Progenitor cell of endocrine pancreas (in vitro differentiated cells): ENCODE measurements at regions not wholly inside any gene's neighbourhood (a gene's known extent, or its start where the extent isn't known, plus 50 kb on each side); places are given as distances from the start of the nearest gene placed in this dataset.

Experiments used
- DNase-seq: peaks from one replicate; pipeline ENCODE4 v3.0.0; 2021; ENCODE audit warnings: low spot score; ENCODE audit not compliant: unreplicated experiment
- H3K27ac Mint-ChIP-seq: 2 replicates; pipeline ENCODE4 v1.8.0; 2021; ENCODE audit warnings: mild to moderate bottlenecking, moderate library complexity, mixed read lengths
- H3K27me3 Mint-ChIP-seq: 2 replicates; pipeline ENCODE4 v1.8.0; 2021; ENCODE audit warnings: mixed read lengths
- H3K36me3 Mint-ChIP-seq: 2 replicates; pipeline ENCODE4 v1.8.0; 2022; ENCODE audit warnings: mixed read lengths; ENCODE audit not compliant: insufficient read depth
- H3K4me1 Mint-ChIP-seq: 2 replicates; pipeline ENCODE4 v1.8.0; 2021; ENCODE audit warnings: low read depth, mixed read lengths
- H3K4me3 Mint-ChIP-seq: 2 replicates; pipeline ENCODE4 v1.8.0; 2021; ENCODE audit warnings: low read depth, mild to moderate bottlenecking, moderate library complexity, mixed read lengths
- H3K9me3 Mint-ChIP-seq: 2 replicates; pipeline ENCODE4 v1.8.0; 2021; ENCODE audit warnings: low read depth, mixed read lengths
- CTCF ChIP-seq: fragments of 200-600 bp; sonication (generic); IDR thresholded peaks from one replicate; pipeline ENCODE4 v1.5.0; 2021; ENCODE audit warnings: antibody characterized with exemption, mild to moderate bottlenecking; ENCODE audit not compliant: unreplicated experiment

GRCh38 chr14:23829736-23830471, 123.7 kb upstream of the DHRS4 start:
- no peak for DNase-seq
- H3K27me3 Mint-ChIP-seq, result no peaks in the 10 kb centered on the region
- H3K4me3 Mint-ChIP-seq, result no peak overlapping the region
- H3K4me1 Mint-ChIP-seq, result no peaks in the 10 kb centered on the region
- H3K9me3 Mint-ChIP-seq, result peaks cover 41% of the 10 kb centered on the region
- H3K27ac Mint-ChIP-seq, result no peak overlapping the region
- no peaks in the 10 kb centered on the region for H3K36me3 Mint-ChIP-seq
- TF ChIP-seq CTCF, result no peak

GRCh38 chr14:23831596-23831995, 122.0 kb upstream of the DHRS4 start:
- no peak for DNase-seq
- Mint-ChIP-seq H3K4me3 (no peak overlapping the region), H3K36me3 (no peaks in the 10 kb centered on the region), H3K9me3 (peaks cover 41% of the 10 kb centered on the region), H3K27me3 (no peaks in the 10 kb centered on the region), H3K27ac (no peak overlapping the region), H3K4me1 (no peaks in the 10 kb centered on the region)
- no peak for TF ChIP-seq CTCF

- Mint-ChIP-seq H3K4me1 (no peaks in the 10 kb centered on the region), H3K9me3 (peaks cover 59% of the 10 kb centered on the region), H3K4me3 (no peak overlapping the region), H3K27ac (no peak overlapping the region), H3K36me3 (peaks cover 2% of the 10 kb centered on the region), H3K27me3 (no peaks in the 10 kb centered on the region)
- no peak for TF ChIP-seq CTCF
- DNase-seq, result no peak
Measured at GRCh38 chr14:23861666-23862065, 91.9 kb upstream of the DHRS4 start.

- no peak for TF ChIP-seq CTCF
- peaks cover 66% of the 10 kb centered on the region for H3K9me3 Mint-ChIP-seq
- H3K27ac Mint-ChIP-seq, result no peak overlapping the region
- H3K4me1 Mint-ChIP-seq, result no peaks in the 10 kb centered on the region
- peaks cover 2% of the 10 kb centered on the region for H3K36me3 Mint-ChIP-seq
- no peak overlapping the region for H3K4me3 Mint-ChIP-seq
- DNase-seq, result no peak
- H3K27me3 Mint-ChIP-seq, result no peaks in the 10 kb centered on the region
Measured at GRCh38 chr14:23862513-23862912, 91.1 kb upstream of the DHRS4 start.

- peaks cover 1% of the 10 kb centered on the region for H3K36me3 Mint-ChIP-seq
- peaks cover 72% of the 10 kb centered on the region for H3K9me3 Mint-ChIP-seq
- H3K27ac Mint-ChIP-seq, result no peak overlapping the region
- H3K4me3 Mint-ChIP-seq, result no peak overlapping the region
- no peaks in the 10 kb centered on the region for H3K4me1 Mint-ChIP-seq
- no peak for DNase-seq
- TF ChIP-seq CTCF, result no peak
- no peaks in the 10 kb centered on the region for H3K27me3 Mint-ChIP-seq
Measured at GRCh38 chr14:23863836-23864235, 89.7 kb upstream of the DHRS4 start.
